HUES64 (cell line): ENCODE measurements at regions not wholly inside any gene's neighbourhood (a gene's known extent, or its start where the extent isn't known, plus 50 kb on each side); places are given as distances from the start of the nearest gene placed in this dataset.

Source experiments
- H3K27ac ChIP-seq: 2 replicates; pipeline ENCODE4 v1.7.0; 2013; ENCODE audit warnings: low read depth, low read length, inconsistent platforms
- H3K27me3 ChIP-seq: 2 replicates; pipeline ENCODE4 v1.6.1; 2013; ENCODE audit warnings: mild to moderate bottlenecking, low read length; ENCODE audit not compliant: insufficient read depth
- H3K36me3 ChIP-seq: 2 replicates; pipeline ENCODE4 v1.6.1; 2013; ENCODE audit warnings: mild to moderate bottlenecking, low read length; ENCODE audit not compliant: insufficient read depth
- H3K4me1 ChIP-seq: 2 replicates; pipeline ENCODE4 v1.6.1; 2013; ENCODE audit warnings: mild to moderate bottlenecking, low read length, moderate library complexity; ENCODE audit not compliant: insufficient read depth
- H3K4me3 ChIP-seq: 2 replicates; pipeline ENCODE4 v1.5.1; 2013; ENCODE audit warnings: mild to moderate bottlenecking, low read length, moderate library complexity
- H3K9ac ChIP-seq: 2 replicates; pipeline ENCODE4 v1.6.1; 2013; ENCODE audit warnings: mild to moderate bottlenecking, low read depth, low read length
- H3K9me3 ChIP-seq: 2 replicates; pipeline ENCODE4 v1.6.1; 2013; ENCODE audit warnings: low read depth, low read length; ENCODE audit not compliant: insufficient read depth
- WGBS: fragments of 150-250, 120-280 bp; methylation state at CpG from one replicate; pipeline ENCODE4 v1.1.7; 2013; ENCODE audit warnings: missing lambda C conversion rate; 5-methylcytosine and 5-hydroxymethylcytosine counted together

GRCh38 chr11:129313541-129314297 is 61.9 kb upstream of the BARX2 start:
- no peak overlapping the region for H3K27ac ChIP-seq
- no peak overlapping the region for H3K4me3 ChIP-seq
- H3K9ac ChIP-seq = no peak overlapping the region
- H3K27me3 ChIP-seq = no peaks in the 10 kb centered on the region
- H3K4me1 ChIP-seq = peaks cover 26% of the 10 kb centered on the region
- 91% methylated on average over 6 of the region's 6 CpGs for WGBS
- H3K36me3 ChIP-seq = no peaks in the 10 kb centered on the region
- H3K9me3 ChIP-seq = no peaks in the 10 kb centered on the region

- WGBS = 81% methylated on average over 25 of the region's 25 CpGs
- Histone ChIP-seq H3K27ac (no peak overlapping the region), H3K36me3 (no peaks in the 10 kb centered on the region), H3K9me3 (no peaks in the 10 kb centered on the region), H3K4me1 (peaks cover 26% of the 10 kb centered on the region), H3K4me3 (no peak overlapping the region), H3K9ac (no peak overlapping the region), H3K27me3 (no peaks in the 10 kb centered on the region)
These were observed 62.7 kb upstream of the BARX2 start for GRCh38 chr11:129312730-129313503.

GRCh38 chr11:129308241-129308865 is 67.3 kb upstream of the BARX2 start:
- H3K27ac ChIP-seq = no peak overlapping the region

GRCh38 chr11:129307162-129307561 is 68.5 kb upstream of the BARX2 start:
- WGBS = 100% methylated on average over 2 of the region's 3 CpGs
- no peaks in the 10 kb centered on the region for H3K4me1 ChIP-seq
- H3K9ac ChIP-seq = no peak overlapping the region

More at GRCh38 chr11:129308241-129308865, 67.3 kb upstream of the BARX2 start:
- Histone ChIP-seq H3K9ac (no peak overlapping the region), H3K36me3 (no peaks in the 10 kb centered on the region), H3K9me3 (0 out of 2 replicates have a peak, but pooled peaks cover 2% of the 10 kb centered on the region), H3K4me1 (peaks cover 8% of the 10 kb centered on the region), H3K27me3 (no peaks in the 10 kb centered on the region), H3K4me3 (no peak overlapping the region)
- WGBS = 92% methylated on average over 8 of the region's 8 CpGs

GRCh38 chr11:129302386-129303101 is 73.1 kb upstream of the BARX2 start:
- WGBS = 92% methylated on average over 6 of the region's 6 CpGs
- H3K4me3 ChIP-seq = no peak overlapping the region

More at GRCh38 chr11:129307162-129307561, 68.5 kb upstream of the BARX2 start:
- Histone ChIP-seq H3K4me3 (no peak overlapping the region), H3K36me3 (no peaks in the 10 kb centered on the region), H3K9me3 (0 out of 2 replicates have a peak, but pooled peaks cover 2% of the 10 kb centered on the region), H3K27ac (no peak overlapping the region), H3K27me3 (no peaks in the 10 kb centered on the region)

GRCh38 chr11:129300099-129300498 is 75.5 kb upstream of the BARX2 start:
- 89% methylated on average over 3 of the region's 3 CpGs for WGBS

More at GRCh38 chr11:129302386-129303101, 73.1 kb upstream of the BARX2 start:
- Histone ChIP-seq H3K4me1 (0 out of 2 replicates have a peak, but pooled peaks cover under 1% of the 10 kb centered on the region), H3K27ac (no peak overlapping the region), H3K9ac (no peak overlapping the region), H3K27me3 (no peaks in the 10 kb centered on the region), H3K36me3 (no peaks in the 10 kb centered on the region), H3K9me3 (0 out of 2 replicates have a peak, but pooled peaks cover 2% of the 10 kb centered on the region)

GRCh38 chr11:129298988-129299387 is 76.7 kb upstream of the BARX2 start:
- peaks cover 5% of the 10 kb centered on the region; the same call in 1 of the 2 replicates for H3K4me1 ChIP-seq
- no peaks in the 10 kb centered on the region for H3K36me3 ChIP-seq
- no peak overlapping the region for H3K27ac ChIP-seq
- H3K9me3 ChIP-seq = no peaks in the 10 kb centered on the region
- H3K9ac ChIP-seq = no peak overlapping the region
- H3K27me3 ChIP-seq = no peaks in the 10 kb centered on the region
- WGBS = 97% methylated on average over 2 of the region's 2 CpGs
- no peak overlapping the region for H3K4me3 ChIP-seq

More at GRCh38 chr11:129300099-129300498, 75.5 kb upstream of the BARX2 start:
- Histone ChIP-seq H3K4me3 (no peak overlapping the region), H3K36me3 (no peaks in the 10 kb centered on the region), H3K27me3 (no peaks in the 10 kb centered on the region), H3K9ac (no peak overlapping the region), H3K27ac (no peak overlapping the region), H3K9me3 (no peaks in the 10 kb centered on the region), H3K4me1 (peaks cover 5% of the 10 kb centered on the region; the same call in 1 of the 2 replicates)

GRCh38 chr11:129295746-129296145 is 79.9 kb upstream of the BARX2 start:
- no peaks in the 10 kb centered on the region for H3K9me3 ChIP-seq
- H3K27me3 ChIP-seq = no peaks in the 10 kb centered on the region
- no peak overlapping the region for H3K27ac ChIP-seq
- no peaks in the 10 kb centered on the region for H3K36me3 ChIP-seq
- H3K4me3 ChIP-seq = no peak overlapping the region
- peaks cover 20% of the 10 kb centered on the region for H3K4me1 ChIP-seq
- H3K9ac ChIP-seq = no peak overlapping the region
- 95% methylated on average over 5 of the region's 5 CpGs for WGBS

- H3K4me3 ChIP-seq = no peak overlapping the region
- no peaks in the 10 kb centered on the region for H3K36me3 ChIP-seq
- no peak overlapping the region for H3K27ac ChIP-seq
- no peaks in the 10 kb centered on the region for H3K9me3 ChIP-seq
- peaks cover 33% of the 10 kb centered on the region for H3K4me1 ChIP-seq
- 78% methylated on average over 1 of the region's 2 CpGs for WGBS
- no peaks in the 10 kb centered on the region for H3K27me3 ChIP-seq
- no peak overlapping the region for H3K9ac ChIP-seq
These were observed 82.9 kb upstream of the BARX2 start for GRCh38 chr11:129292771-129293170.

GRCh38 chr11:129292092-129292491 is 83.6 kb upstream of the BARX2 start:
- Histone ChIP-seq H3K4me3 (no peak overlapping the region), H3K9me3 (no peaks in the 10 kb centered on the region), H3K27ac (no peak overlapping the region), H3K27me3 (no peaks in the 10 kb centered on the region), H3K9ac (no peak overlapping the region), H3K4me1 (peaks cover 35% of the 10 kb centered on the region), H3K36me3 (no peaks in the 10 kb centered on the region)
- WGBS = 89% methylated on average over 1 of the region's 2 CpGs
